Left cardiac atrium (tissue), 4 donors: ENCODE measurements at regions not wholly inside any gene's neighbourhood (a gene's known extent, or its start where the extent isn't known, plus 50 kb on each side); places are given as distances from the start of the nearest gene placed in this dataset.

Source experiments
- ATAC-seq, 2 donors: fragments of 200-7000 bp; cut with Tn5 transposase; one replicate each; pipeline ENCODE4 v1.9.1; 2020; ENCODE audit warnings: mild to moderate bottlenecking in 2 of 2, moderate library complexity in 2 of 2
- DNase-seq: peaks from one replicate; pipeline ENCODE4 v3.0.0-alpha.2; 2020
- intact Hi-C, 2 donors: fragments of 100-400 bp; cut with DNase I; formaldehyde crosslinking; loops; one replicate each; pipeline versions ENCODE4 v1.14.1 to v1.15.1; 2022 to 2023
- microRNA-seq, 2 donors: library from miRNA; unstranded; fragments of <30 nt; microRNA quantifications; one replicate each; pipeline ENCODE4 v1.2.0, GENCODE V29; 2020
- donor health status: DM: no; HTN: yes; CAD: no.
- donor health status: DM: no; HTN: yes; CAD: no; lungs with severe emphysema.
- donor health status: DM: yes; HTN: yes; CAD: no.
- donor health status: Dilated cardiomyopathy.

DNA sequence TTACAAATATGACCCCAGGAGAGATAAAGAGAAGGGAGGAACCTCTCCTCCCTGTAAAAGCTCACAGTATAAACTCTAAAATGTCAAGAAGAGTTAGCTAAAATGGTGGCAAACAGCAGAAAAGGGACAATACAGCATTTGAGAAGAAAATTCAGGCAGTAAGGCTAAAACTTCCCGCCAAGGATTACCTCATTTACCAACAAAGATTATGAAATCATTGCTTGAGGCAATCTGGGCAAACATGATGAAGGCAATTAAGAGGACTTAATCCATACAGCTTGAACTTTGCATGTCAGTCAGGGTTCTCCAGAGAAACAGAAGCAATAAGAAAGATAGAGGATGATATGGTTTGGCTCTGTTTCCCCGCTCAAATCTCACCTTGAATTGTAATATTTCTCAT is 81.4 kb downstream of the CMPK2 start:
- intact Hi-C loops, result no loop called here
- no peak for ATAC-seq
- DNase-seq, result no peak

DNA sequence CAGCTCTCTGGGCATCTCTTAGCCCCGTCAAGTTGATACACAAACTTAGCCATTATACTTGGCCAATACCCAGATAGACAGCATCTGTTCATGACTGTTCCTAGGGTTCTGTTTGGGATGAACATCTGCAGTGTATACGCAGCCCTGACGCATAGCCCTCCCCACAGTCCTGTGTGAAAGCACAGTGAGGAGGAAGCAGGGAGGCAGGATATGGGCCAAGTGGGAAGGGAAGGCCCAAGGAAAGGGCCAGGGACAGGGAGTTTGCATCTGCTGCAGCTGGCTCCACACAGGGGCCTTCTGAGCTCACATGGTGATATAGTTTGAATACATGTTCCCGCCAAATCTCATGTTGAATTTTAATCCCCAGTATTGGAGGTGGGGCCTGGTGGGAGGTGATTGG is 80.2 kb downstream of the CMPK2 start:
- no peak for DNase-seq
- intact Hi-C loops, result no loop called here
- ATAC-seq, result no peak

DNA sequence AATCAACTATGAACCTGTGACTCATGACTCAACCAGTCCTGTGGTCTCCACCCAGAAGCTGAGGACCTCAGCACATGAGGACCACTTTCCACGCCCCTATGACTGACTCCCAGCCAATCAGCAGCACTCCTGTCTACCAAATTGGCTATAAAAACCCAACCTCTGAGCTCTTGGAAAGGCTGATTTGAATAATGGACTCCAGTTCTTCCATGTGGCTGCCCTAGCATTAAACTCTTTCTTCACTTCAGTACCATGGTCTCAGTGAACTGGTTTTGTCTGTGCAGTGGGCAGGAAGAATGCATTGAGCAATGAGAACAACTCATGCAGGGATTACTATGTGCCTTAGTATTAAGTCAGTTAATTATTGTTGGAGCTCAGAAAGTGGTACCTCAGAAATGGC is 78.3 kb downstream of the CMPK2 start:
- ATAC-seq (no peak), DNase-seq (no peak)
- intact Hi-C loops, result no loop called here

DNA sequence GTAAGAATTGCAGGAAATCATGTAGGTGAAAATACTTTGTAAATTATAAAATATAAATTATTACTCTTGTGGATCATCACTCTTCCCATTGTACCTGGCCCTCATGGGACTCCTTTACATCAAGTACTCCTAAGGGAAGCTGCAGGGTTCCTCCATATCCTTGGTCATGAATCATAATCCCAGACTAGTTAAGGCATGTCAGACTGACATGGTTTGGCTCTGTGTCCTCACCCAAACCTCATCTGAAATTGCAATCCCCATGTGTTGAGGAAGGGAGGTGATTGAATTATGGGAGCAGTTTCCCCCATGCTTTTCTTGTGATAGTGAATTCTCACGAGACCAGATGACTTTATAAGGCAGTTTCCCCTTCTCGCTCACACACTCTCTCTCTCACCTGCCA is 77.1 kb downstream of the CMPK2 start:
- intact Hi-C loops, result no loop called here
- ATAC-seq (no peak), DNase-seq (no peak)

DNA sequence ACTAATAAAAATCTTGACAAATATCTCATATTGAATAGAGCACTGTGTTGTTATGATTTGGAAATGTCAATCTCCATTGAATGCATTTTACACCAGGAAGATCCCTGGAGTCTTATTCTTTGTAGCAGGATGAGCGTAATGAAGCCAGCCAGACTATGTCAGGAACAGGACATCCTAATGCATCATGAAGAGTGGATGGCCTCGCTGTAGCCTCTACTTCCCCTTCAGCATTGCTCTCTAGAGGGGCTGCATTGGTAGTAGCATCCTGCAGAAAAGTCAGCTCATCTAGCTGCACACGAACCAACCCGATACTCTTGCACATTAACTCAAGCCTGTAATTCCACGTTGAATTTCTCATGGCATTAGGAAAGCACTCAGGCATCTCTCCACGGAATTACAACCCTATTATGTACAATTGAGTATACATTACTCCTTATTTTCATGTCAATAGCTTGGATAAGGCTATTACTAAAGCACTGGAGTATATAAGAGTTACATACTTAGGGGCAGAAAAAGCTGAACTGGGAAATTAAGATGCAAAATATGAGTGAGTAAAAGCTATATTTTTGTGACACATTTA is 76.1 kb downstream of the CMPK2 start:
- ATAC-seq (no peak), DNase-seq (no peak)
- intact Hi-C loops, result no loop called here

DNA sequence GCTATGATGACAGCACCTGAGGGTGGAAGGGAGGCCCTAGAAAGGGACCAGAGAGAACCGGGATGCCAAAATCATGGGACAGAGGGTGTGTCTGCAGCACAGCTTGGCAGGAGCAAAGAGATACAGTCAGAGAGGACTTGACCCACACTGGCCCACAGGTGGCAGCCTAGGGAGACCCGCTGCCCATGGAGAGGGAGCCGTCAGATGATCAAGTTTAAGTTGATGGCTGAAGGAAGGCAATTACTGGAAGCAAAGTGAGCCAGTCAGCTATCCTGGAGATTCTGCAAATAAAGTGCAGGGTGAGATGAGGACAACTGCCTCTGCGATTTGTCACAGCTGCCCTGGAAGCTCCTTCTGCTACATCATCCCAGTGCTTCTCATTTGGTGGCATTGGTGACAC is 74.0 kb downstream of the CMPK2 start:
- intact Hi-C loops, result no loop called here
- no peak for DNase-seq
- ATAC-seq, result no peak

DNA sequence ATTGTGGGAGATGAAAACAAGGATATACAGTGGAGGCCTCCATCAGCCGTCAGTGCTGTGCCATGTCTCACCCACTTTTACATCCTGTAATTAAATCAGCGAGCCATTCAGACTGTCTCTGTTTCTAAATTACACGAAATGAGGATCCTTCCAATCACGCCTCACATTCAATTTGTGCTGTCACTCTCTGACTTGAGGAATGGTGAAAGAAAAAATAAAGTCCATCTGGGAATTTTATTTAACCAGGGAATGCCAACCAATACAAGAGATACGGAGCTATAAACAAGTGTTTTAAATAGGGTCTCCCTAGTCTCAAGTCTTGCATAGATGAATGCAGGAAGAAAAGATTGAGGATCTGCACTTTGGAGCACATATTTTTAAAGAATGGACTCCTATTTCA is 72.8 kb downstream of the CMPK2 start:
- no peak for ATAC-seq
- intact Hi-C loops, result no loop called here
- no peak for DNase-seq

DNA sequence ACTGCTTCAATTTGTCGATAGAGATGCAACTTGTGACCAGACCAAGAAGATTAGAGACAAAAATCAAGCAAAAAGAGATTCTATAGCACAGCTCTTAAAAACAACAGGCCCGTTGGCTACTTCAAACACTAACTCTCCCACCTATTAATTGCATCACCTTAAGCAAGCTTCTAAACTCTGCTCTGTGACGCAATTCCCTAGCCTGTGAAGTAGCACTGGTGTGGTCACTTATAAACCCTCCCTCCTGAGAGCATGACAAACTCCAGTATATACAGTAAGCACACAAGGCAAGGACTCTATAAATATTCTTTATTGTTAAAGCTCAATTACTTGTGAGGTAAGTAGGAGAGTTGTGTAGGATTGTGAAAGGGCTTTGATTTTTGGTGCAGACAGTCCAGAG is 72.3 kb downstream of the CMPK2 start:
- intact Hi-C loops, result no loop called here
- ATAC-seq, result no peak
- no peak for DNase-seq

DNA sequence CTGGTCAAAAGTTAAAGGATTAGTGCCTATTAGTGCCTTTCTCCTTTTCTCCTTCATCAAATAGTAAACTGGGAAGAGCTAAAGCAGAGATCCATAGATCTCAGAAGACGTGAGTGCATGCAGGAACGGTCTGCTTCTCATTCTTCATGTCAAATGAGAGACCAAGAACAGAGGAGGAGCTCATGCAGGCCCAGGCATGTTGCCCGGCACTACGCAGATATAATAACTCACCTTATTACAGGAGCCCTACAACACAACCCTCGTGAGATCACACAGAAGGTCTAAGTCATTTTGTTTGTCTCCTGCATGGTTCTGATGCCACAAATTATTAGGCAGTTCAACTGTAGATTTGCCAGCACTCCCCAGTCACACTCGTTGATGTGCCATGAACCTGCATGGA is 71.8 kb downstream of the CMPK2 start:
- DNase-seq, result no peak
- intact Hi-C loops, result no loop called here
- ATAC-seq, result no peak

DNA sequence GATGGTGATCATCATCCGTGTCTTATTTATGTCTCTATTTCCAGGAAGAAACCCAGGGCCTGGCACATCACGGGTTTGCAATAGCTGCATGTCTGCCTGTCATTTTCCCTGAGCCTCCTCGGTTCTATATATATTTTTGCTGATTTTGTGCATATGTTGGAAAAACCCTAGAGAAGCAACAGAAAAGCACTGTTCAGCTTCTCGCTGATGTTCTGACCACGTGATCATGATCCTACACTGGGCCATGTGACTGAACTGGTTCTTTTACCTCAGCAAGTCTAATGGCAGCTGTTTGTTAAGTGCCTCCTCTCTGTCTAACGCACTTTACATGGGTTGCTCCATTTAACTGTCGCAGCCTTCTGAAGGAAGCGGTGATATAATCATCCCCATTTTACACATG is 71.3 kb downstream of the CMPK2 start:
- ATAC-seq (no peak), DNase-seq (no peak)
- intact Hi-C loops, result no loop called here

Small RNA genes in the stretch of these regions (microRNA-seq; reads per million reads assigned to microRNA genes)
- gene MIR7158 (0 reads per million in 2 donors), gene MIR7515 (0 reads per million in 2 donors)
